OCI-LY3 (cell line): ENCODE measurements at regions not wholly inside any gene's neighbourhood (a gene's known extent, or its start where the extent isn't known, plus 50 kb on each side); places are given as distances from the start of the nearest gene placed in this dataset.

ENCODE experiments used
- H2AFZ ChIP-seq: fragments of 200-600, 300-600 bp; shearing (Covaris generic); 2 replicates; pipeline ENCODE4 v1.6.0; 2014; ENCODE audit warnings: antibody characterized with exemption, low read depth, low read length
- H3K27ac ChIP-seq: fragments of 200-600, 300-600 bp; sonication (generic); 2 replicates; pipeline ENCODE4 v1.5.1; 2014; ENCODE audit warnings: mild to moderate bottlenecking, low read length, moderate library complexity, mixed read lengths
- H3K27me3 ChIP-seq: fragments of 200-600, 300-600 bp; sonication (generic); 2 replicates; pipeline ENCODE4 v1.6.1; 2014; ENCODE audit warnings: low read depth, low read length, mixed read lengths
- H3K36me3 ChIP-seq: fragments of 200-600, 300-600 bp; sonication (generic); replicated peaks from 2 replicates; pipeline ENCODE3; 2014; ENCODE audit warnings: low read depth, low read length, mixed read lengths
- H3K4me1 ChIP-seq: fragments of 300-600, 200-600 bp; sonication (generic); 2 replicates; pipeline ENCODE4 v1.6.1; 2014; ENCODE audit warnings: low read length, mixed read lengths
- H3K4me2 ChIP-seq: fragments of 200-600, 300-600 bp; sonication (generic); 2 replicates; pipeline ENCODE4 v1.6.1; 2014; ENCODE audit warnings: low read length, mixed read lengths
- H3K4me3 ChIP-seq: fragments of 300-600, 200-600 bp; sonication (generic); 2 replicates; pipeline ENCODE4 v1.5.1; 2014; ENCODE audit warnings: antibody characterized with exemption, mild to moderate bottlenecking, low read length, moderate library complexity
- H3K79me2 ChIP-seq: fragments of 300-600, 200-600 bp; shearing (Covaris generic); 2 replicates; pipeline ENCODE4 v1.6.1; 2014; ENCODE audit warnings: mild to moderate bottlenecking, low read length, mixed read lengths
- H3K9ac ChIP-seq: fragments of 300-600, 200-600 bp; shearing (Covaris generic); 2 replicates; pipeline ENCODE4 v1.6.0; 2014; ENCODE audit warnings: mild to moderate bottlenecking, low read length, moderate library complexity
- H3K9me3 ChIP-seq: fragments of 200-600, 300-600 bp; shearing (Covaris generic); 2 replicates; pipeline ENCODE4 v1.6.1; 2014; ENCODE audit warnings: low read length, mixed read lengths; ENCODE audit not compliant: insufficient read depth
- H4K20me1 ChIP-seq: fragments of 200-600, 300-600 bp; sonication (generic); 2 replicates; pipeline ENCODE4 v1.6.1; 2016; ENCODE audit warnings: low read length, mixed read lengths; ENCODE audit not compliant: insufficient read depth
- CTCF ChIP-seq: fragments of 200-600, 300-600 bp; sonication (generic); IDR thresholded peaks from 2 replicates; pipeline ENCODE4 v1.5.1; 2014; ENCODE audit warnings: antibody characterized with exemption, low read length, low read depth
- EZH2phosphoT487 ChIP-seq: fragments of 200-600 bp; shearing (Covaris generic); IDR thresholded peaks from 2 replicates; pipeline ENCODE4 v1.6.1; 2018; ENCODE audit warnings: antibody characterized with exemption, mixed run types, low read depth

DNA sequence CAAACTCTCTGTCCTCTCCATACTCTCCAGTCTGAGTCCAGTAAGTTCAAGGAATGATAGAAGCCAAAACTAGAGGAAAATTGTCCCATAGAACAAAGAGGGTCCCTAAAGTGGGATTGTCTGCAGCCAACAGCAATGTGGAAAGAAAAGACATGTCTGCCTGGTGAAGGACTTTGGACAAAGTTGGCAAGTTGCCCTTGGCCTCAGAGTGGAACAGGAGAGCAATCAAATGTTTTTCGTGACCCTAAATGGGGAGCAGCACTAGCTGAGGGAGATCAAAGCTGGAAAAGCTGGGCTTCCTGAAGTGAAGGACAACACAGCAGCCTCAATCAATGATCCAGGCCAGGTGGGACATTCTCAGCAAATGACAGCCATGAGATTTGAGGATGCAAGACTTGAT, 183.5 kb downstream of the CHD9NB start:
- Histone ChIP-seq H3K27me3 (no peaks in the 10 kb centered on the region), H3K79me2 (no peaks in the 10 kb centered on the region), H2AFZ (no peak overlapping the region), H3K27ac (no peak overlapping the region), H3K9me3 (no peaks in the 10 kb centered on the region), H3K4me2 (no peak overlapping the region), H3K4me1 (no peaks in the 10 kb centered on the region), H4K20me1 (no peaks in the 10 kb centered on the region), H3K4me3 (no peak overlapping the region), H3K36me3 (no peaks in the 10 kb centered on the region), H3K9ac (no peak overlapping the region)
- no peak for TF ChIP-seq CTCF
- no peak for TF ChIP-seq EZH2phosphoT487

- no peak for TF ChIP-seq EZH2phosphoT487
- TF ChIP-seq CTCF, result no peak
- no peaks in the 10 kb centered on the region for H3K9me3 ChIP-seq
- H3K4me3 ChIP-seq, result no peak overlapping the region
- H3K27ac ChIP-seq, result no peak overlapping the region
- H3K79me2 ChIP-seq, result no peaks in the 10 kb centered on the region
- H2AFZ ChIP-seq, result no peak overlapping the region
- no peak overlapping the region for H3K9ac ChIP-seq
- H4K20me1 ChIP-seq, result no peaks in the 10 kb centered on the region
- no peaks in the 10 kb centered on the region for H3K27me3 ChIP-seq
- no peaks in the 10 kb centered on the region for H3K36me3 ChIP-seq
- no peak overlapping the region for H3K4me2 ChIP-seq
- H3K4me1 ChIP-seq, result no peaks in the 10 kb centered on the region
Observed at GRCh38 chr16:52863000-52863399, 189.7 kb downstream of the CHD9NB start.

DNA sequence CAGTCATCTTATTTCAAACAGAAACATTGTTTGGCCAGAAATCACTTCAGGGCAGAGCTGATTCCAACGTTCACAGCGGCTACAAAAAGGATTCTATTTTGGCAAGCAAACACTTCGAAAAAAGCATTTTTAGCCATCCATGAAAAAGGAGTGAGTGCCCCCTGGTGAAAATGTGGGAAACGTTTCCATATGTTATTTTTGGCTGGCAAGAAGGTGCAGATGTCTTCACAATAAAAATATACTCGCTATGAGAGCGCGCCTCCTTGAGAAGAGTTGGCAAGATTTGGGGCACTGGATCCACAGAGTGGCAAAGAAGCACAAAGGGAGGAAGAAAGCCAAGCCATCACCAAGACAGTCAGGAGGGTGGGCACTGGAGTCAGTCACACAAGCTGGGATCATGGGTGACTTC, 191.1 kb downstream of the CHD9NB start:
- Histone ChIP-seq H3K79me2 (no peaks in the 10 kb centered on the region), H4K20me1 (no peaks in the 10 kb centered on the region), H3K4me1 (no peaks in the 10 kb centered on the region), H3K9me3 (no peaks in the 10 kb centered on the region), H3K9ac (no peak overlapping the region), H3K27ac (no peak overlapping the region), H3K4me3 (no peak overlapping the region), H3K27me3 (no peaks in the 10 kb centered on the region), H2AFZ (no peak overlapping the region), H3K36me3 (no peaks in the 10 kb centered on the region), H3K4me2 (no peak overlapping the region)
- TF ChIP-seq CTCF (no peak), EZH2phosphoT487 (no peak)

DNA sequence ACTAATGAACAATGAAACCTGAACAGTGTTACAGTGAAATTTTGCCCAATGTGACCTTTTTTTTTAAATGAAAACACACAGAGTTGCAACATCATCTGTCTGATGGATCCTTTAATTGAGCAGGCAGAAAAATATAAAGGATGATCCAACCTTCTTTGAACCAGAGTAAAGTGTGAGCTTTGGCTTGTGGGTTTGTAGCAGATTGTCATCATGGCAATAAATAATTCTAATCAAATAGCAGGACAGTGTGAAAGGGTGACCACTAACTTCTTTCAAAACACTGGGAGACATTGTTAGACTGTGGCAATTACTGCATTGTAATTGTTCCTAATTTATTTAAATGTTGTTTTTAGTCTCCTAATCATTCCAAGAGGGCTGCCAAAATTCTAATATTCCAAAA, 197.2 kb downstream of the CHD9NB start:
- Histone ChIP-seq H3K27ac (no peak overlapping the region), H3K4me2 (no peak overlapping the region), H3K9me3 (peaks cover 9% of the 10 kb centered on the region; the same call in 1 of the 2 replicates), H2AFZ (no peak overlapping the region), H3K9ac (no peak overlapping the region), H3K27me3 (no peaks in the 10 kb centered on the region), H3K4me1 (no peaks in the 10 kb centered on the region), H3K4me3 (no peak overlapping the region), H3K36me3 (no peaks in the 10 kb centered on the region), H4K20me1 (no peaks in the 10 kb centered on the region), H3K79me2 (no peaks in the 10 kb centered on the region)
- TF ChIP-seq EZH2phosphoT487 (no peak), CTCF (no peak)
